ENCODE measurements at regions not wholly inside any gene's neighbourhood (a gene's known extent, or its start where the extent isn't known, plus 50 kb on each side); places are given as distances from the start of the nearest gene placed in this dataset.
A peak's percentile ranks its signal among the peaks of the same experiment; 100 is the strongest.

DNA sequence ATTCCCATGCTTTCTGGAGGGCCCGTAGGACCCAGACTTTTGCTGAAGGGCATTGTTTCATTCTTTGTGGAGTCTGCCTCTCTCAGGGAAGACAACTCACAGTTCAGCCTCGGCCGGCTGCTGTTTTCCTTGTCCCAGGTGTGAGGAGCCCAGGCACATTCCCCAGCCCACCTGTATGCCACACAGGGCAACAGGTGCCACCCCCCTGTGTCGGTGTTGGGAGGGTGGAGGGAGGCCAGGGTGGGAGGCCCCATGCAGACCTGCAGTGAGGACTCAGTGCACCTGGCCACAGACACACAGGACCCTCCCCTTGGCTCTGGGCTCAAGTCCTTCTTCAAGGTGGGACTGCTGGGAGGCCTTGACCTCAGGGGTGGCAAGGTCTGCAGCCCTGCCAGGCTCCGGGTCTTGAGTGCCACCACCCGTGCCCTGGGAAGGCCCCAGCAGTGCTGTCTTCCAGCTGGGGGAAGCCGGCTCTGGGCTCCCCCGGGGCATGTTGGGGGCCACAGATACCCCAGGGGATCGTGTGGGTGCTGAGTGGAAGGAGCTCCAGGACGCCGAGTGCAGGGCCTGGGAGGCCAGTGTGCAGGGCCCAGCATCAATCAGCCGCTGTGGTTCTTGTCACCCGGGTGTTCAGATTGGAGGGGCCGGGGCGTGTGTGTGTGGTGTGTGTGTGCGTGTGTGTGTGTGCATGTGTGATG lies 1286.1 kb downstream of the BRD1 start:
- H3K9me3 ChIP-seq: no peaks in the 10 kb centered on the region
- TF ChIP-seq, protein P1, sequence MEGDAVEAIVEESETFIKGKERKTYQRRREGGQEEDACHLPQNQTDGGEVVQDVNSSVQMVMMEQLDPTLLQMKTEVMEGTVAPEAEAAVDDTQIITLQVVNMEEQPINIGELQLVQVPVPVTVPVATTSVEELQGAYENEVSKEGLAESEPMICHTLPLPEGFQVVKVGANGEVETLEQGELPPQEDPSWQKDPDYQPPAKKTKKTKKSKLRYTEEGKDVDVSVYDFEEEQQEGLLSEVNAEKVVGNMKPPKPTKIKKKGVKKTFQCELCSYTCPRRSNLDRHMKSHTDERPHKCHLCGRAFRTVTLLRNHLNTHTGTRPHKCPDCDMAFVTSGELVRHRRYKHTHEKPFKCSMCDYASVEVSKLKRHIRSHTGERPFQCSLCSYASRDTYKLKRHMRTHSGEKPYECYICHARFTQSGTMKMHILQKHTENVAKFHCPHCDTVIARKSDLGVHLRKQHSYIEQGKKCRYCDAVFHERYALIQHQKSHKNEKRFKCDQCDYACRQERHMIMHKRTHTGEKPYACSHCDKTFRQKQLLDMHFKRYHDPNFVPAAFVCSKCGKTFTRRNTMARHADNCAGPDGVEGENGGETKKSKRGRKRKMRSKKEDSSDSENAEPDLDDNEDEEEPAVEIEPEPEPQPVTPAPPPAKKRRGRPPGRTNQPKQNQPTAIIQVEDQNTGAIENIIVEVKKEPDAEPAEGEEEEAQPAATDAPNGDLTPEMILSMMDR (IDR thresholded peaks at IDR 0.05): no peak
- TF ChIP-seq POLR2AphosphoS5 (IDR thresholded peaks at IDR 0.05) (no peak), POLR2A (IDR thresholded peaks at IDR 0.05) (no peak), EP300 (IDR thresholded peaks at IDR 0.05) (no peak)
- H3K4me3 ChIP-seq: no peak overlapping the region
- peaks cover 0 to 78% (median 0%) of the 10 kb centered on the region in 3 donors for H3K27me3 ChIP-seq
- DNase-seq: no peak
- intact Hi-C loops (cut with DNase I; ENCODE audit: low total_unique reads): no loop called here
- H3K36me3 ChIP-seq: no peaks in the 10 kb centered on the region
- H3K27ac ChIP-seq: no peak overlapping the region
- WGBS, 5 donors: 81 to 96% (median 87%) methylated on average over 15 to 16 of the region's 16 CpGs
- no peaks in the 10 kb centered on the region for H3K4me1 ChIP-seq

DNA sequence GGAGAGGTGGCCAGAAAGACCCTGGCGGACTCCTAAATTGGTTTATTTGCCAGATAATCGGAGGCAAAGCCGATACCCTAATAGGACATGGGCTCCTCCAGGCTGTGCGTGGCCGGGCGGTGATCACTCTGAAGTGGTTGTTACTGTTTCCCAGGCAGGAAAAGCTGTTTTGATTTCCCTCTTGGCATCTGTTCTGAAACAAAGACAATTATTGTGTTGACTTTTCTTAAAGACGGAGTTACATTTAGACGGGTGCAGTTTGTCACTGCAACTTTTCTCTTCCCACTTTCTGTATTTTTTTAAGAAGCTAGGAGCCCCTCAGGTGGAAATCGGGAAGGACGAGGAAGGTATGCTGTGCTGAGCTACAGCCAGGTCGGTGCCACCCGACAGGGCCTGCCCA lies 1288.4 kb downstream of the BRD1 start:
- DNase-seq: no peak
- WGBS, 5 donors: 73 to 80% (median 76%) methylated on average over 12 of the region's 12 CpGs
- no peak overlapping the region for H3K27ac ChIP-seq
- peaks cover 0 to 5% (median 0%) of the 10 kb centered on the region in 4 donors for H3K4me1 ChIP-seq
- H3K9me3 ChIP-seq: no peaks in the 10 kb centered on the region
- peaks cover 0 to 78% (median 4%) of the 10 kb centered on the region in 3 donors for H3K27me3 ChIP-seq
- intact Hi-C loops (cut with DNase I; ENCODE audit: low total_unique reads): no loop called here
- no peaks in the 10 kb centered on the region for H3K36me3 ChIP-seq
- TF ChIP-seq EP300 (IDR thresholded peaks at IDR 0.05) (no peak), POLR2AphosphoS5 (IDR thresholded peaks at IDR 0.05) (no peak), POLR2A (IDR thresholded peaks at IDR 0.05) (no peak)
- TF ChIP-seq, protein P1 (IDR thresholded peaks at IDR 0.05): no peak
- H3K4me3 ChIP-seq: no peak overlapping the region

DNA sequence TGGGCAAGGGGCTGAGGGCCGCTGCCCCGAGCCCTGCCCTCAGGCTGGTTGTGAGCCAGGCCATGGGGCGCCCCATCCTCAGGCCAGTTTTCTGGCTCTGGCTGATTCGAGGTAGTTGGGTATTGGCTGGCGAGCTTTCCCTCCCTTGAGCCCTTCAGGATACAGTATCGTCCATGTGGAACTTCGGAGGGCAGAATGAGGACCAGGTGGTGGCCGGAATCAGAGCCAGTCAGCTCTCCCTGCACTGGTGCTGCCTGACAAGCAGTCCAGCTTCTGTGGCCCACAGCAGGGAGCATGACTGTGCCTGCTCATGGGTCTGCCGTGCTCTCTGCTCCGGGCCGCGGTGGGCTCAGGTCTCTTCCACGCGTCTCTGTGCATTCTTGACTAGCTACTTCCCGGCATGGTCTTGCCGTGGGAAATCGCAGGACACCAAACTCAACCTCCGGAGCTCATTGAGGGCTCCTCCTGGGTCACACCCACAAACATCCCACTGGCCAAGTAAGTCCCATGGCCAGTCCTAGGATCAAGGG lies 1289.3 kb downstream of the BRD1 start:
- 86 to 95% (median 88%) methylated on average over 12 to 18 of the region's 18 CpGs for WGBS, 5 donors
- TF ChIP-seq, protein P1 (IDR thresholded peaks at IDR 0.05): no peak
- TF ChIP-seq POLR2A (IDR thresholded peaks at IDR 0.05) (no peak), EP300 (IDR thresholded peaks at IDR 0.05) (no peak), POLR2AphosphoS5 (IDR thresholded peaks at IDR 0.05) (no peak)
- intact Hi-C loops (cut with DNase I; ENCODE audit: low total_unique reads): no loop called here
- Histone ChIP-seq H3K4me1 (peaks cover 0 to 5% (median 0%) of the 10 kb centered on the region in 4 donors), H3K9me3 (no peaks in the 10 kb centered on the region), H3K27ac (no peak overlapping the region), H3K27me3 (peaks cover 0 to 80% (median 5%) of the 10 kb centered on the region in 3 donors), H3K4me3 (no peak overlapping the region), H3K36me3 (no peaks in the 10 kb centered on the region)
- no peak for DNase-seq

DNA sequence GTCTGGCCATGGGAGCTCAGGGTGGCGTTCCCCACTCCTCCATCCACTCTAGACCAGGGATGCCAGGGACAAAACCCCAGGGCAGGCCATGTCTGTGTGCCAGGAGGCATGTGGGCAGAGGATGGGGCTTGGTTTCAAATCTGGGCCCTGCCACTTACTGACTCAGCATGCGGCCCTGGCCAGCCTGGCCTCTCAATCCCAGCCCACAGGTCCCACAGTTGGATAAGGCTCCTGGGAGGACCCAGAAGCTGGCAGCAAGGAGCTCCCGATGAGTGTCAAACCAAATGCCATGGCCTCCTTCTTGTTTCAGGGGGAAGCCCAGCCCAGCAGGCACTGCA lies 1290.4 kb downstream of the BRD1 start:
- DNase-seq: no peak
- intact Hi-C loops (cut with DNase I; ENCODE audit: low total_unique reads): no loop called here
- peaks cover 0 to 87% (median 5%) of the 10 kb centered on the region in 3 donors for H3K27me3 ChIP-seq
- no peaks in the 10 kb centered on the region for H3K9me3 ChIP-seq
- WGBS, 5 donors: 69 to 83% (median 80%) methylated on average over 2 to 3 of the region's 3 CpGs
- peak overlapping the region in 2 of 5 donors; percentile 51 to 64 for H3K27ac ChIP-seq
- H3K4me1 ChIP-seq: peaks cover 0 to 5% (median 0%) of the 10 kb centered on the region in 4 donors
- TF ChIP-seq POLR2AphosphoS5 (IDR thresholded peaks at IDR 0.05) (no peak), POLR2A (IDR thresholded peaks at IDR 0.05) (no peak), EP300 (IDR thresholded peaks at IDR 0.05) (no peak)
- TF ChIP-seq, protein P1 (IDR thresholded peaks at IDR 0.05): no peak
- no peaks in the 10 kb centered on the region for H3K36me3 ChIP-seq
- H3K4me3 ChIP-seq: no peak overlapping the region
